ENCODE measurements at regions not wholly inside any gene's neighbourhood (a gene's known extent, or its start where the extent isn't known, plus 50 kb on each side); places are given as distances from the start of the nearest gene placed in this dataset.

DNA sequence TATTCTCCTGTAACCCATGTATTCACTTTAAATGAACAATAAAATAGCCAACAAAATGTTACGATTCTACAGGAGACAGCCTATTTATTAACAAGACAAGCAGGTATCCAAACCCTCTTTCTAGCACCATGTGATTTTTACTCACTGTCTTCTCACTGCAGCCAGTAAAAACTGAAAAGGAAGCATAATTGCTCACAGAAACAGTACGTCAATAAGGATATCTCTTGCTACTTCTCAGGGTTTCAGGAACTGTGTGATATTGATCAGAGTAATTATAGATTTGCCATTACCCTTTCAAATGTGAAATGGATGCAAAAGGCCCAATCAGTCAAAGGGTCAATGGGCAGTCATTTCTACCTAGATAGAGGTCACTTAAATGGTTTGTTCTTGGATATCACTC, 1473.8 kb upstream of the DDX18 start:
- DNase-seq = no peak

DNA sequence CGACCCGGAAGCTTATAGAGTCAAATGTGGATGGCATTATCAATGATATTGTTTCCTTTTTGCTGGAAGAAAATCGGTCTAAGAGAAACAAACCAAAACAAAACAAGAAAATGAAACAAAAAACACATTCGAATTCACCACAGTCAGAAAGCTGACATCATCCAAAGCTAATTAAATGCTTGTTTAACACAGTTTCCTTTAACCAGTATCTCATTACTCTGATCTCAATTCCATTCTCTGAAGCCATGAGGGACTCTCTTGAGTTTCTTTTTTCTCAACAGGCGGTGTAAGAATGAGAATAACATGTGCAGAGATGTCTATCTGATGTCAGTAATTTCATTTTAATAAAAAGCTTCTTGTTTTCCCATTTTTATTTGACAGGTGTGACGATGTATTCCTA, 1448.3 kb upstream of the DDX18 start:
- DNase-seq = no peak

DNA sequence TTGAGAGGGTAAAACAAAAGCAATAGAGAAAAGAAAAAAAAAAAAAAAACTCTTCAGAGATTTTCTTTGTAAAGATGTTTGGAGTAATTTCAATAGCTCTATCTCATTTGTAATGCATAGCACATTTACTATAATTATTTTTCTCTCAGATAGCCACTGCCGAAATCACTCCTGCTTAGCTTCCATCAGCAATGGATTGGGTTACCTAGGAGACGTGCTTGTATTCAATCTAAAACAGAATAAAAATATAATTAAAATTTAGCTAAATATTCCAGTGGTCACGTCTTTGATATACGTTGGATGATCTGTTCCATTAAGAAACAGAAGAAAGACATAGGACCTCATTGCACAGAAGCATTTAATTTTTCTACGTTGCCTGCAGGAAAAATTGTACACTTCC, 1435.7 kb upstream of the DDX18 start:
- no peak for DNase-seq

DNA sequence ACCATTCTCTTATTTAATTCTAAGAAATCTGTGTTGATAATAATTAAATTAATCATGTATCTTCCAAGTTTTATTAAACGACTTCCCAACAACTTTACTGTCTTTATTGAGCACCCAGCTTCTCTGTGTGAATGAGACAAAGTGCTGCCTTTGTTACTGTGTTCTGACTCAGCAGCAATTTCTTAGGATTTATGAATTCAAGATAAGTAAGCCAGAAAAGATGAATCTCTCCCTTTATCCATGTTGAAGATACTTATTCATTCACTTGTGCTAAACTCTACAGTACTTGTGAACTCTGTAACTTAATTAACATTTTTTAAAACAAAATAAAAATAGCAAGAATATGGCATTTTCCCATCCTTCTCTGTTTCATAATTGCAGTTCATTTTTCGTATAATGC, 1403.3 kb upstream of the DDX18 start:
- no peak for DNase-seq

DNA sequence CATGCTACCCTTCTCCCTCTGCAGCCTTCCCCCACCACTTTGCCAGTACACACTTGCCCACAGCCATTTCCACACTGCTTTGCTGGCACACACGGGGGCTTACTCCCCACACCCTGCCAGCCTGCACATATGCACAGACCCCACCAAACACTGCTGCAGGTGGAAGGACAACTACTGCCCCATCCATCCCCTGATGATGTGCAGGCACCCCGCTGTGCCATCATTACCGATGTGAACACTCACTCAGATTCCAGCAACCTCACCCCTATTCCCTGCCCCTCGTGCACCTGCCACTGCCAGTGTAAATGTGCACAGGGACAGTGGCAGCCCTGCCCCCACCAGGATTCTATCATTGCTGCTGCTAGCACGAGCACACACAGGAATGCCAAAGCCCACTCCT, 1400.8 kb upstream of the DDX18 start:
- DNase-seq = no peak

DNA sequence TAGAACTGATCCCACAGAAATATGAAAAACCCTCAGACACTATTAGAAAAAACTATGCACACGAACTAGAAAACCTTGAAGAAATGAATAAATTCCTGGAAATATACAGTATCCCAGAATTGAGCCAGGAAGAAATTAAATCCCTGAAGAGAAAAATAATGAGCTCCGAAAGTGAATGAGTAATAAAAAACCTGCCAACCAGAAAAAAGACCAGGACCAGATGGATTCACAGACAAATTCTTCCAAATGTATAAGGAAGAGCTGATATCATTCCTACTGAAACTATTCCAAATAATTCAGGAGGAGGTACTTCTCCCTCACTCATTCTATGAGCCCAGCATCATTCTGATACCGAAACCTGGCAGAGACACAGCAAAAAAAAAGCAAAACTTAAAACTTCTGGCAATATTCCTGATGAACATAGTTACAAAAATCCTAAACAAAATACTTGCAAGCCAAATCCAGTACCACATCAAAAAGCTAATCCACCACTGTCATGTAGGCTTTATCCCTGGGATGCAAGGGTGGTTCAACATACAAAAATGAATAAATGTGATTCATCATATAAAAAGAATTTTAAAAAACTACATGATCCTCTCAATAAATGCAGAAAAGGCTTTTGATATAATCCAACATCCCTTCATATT, 1397.6 kb upstream of the DDX18 start:
- no peak for DNase-seq

DNA sequence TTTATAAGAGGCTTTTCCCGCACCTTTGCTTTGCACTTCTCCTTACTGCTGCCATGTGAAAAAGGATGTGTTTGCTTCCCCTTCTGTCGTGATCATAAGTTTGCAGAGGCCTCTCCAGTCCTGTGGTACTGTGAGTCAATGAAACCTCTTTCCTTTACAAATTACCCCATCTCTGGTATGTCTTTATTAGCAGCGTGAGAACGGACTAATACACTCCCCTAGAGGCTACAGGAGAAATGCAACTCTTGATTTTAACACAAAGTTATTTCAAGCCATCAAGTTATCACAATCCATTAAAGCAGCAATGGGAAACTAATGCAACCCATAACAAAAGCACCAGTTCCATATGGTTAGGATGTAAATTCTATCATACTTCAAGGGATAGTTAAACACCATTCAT, 1378.8 kb upstream of the DDX18 start:
- no peak for DNase-seq

DNA sequence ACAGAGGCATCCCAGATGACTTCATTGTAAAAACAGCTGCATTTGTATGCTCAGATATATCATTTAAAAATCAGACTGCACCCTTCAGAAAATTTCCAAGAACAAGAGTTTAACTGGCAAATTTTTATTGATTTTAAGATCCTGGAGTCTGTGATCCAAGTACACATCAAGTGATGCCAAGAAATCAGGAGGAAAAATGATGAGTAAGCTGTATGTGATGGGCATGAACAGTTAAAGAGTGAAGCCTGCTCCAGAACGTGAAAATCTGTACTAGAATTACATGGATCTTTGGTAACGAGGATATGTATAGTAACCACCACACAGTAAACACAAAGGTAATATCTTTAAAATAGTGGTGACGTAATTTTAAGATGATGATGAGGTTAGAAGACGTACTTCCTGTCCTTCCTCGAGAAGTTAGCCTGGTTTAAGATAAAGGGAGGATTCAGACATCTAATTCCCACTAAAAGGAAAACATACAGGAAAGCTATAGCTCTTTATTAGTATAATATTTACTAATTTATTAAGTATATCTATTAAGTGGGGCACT, 1374.3 kb upstream of the DDX18 start:
- no peak for DNase-seq

DNA sequence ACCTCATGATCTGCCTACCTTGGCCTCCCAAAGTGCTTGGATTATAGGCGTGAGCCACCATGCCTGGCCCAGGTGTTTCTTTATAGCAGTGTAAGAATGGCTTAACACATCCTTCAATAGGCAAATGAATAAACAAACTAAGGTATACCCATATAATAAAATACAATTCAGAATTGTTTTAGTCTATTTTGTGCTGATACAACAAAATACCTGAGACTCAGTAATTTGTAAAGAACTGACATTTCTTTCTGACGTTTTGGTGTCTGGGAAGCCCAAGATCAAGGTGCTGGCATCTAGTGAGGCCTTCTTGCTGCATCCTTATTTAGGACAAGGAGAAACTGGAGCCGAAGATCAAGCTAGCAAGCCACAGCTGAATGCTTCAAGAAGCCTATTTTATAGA, 1372.1 kb upstream of the DDX18 start:
- no peak for DNase-seq

DNA sequence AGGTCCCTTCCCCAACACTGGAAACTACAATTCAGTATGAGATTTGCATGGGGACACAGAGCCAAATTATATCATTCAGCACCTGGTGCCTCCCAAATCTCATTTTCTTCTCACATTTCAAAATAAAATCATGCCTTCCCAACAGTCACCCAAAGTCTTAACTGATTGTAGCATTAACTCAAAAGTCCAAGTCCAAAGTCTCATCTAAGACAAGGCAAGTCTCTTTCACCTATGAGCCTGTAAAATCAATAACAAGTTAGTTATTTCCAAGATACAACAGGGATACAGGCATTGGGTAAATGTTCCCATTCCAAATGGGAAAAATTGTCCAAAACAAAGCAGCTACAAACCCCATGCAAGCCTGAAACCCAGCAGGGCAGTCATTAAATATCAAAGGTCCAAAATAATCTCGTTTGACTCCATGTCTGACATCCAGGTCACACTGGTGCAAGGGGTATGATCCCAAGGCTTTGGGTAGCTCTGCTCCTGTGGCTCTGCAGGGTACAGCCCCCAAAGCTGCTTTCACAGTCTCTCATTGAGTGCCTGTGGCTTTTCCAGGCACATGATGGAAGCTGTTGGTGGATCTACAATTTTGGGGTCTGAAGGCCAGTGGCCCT, 1370.1 kb upstream of the DDX18 start:
- DNase-seq = no peak

DNA sequence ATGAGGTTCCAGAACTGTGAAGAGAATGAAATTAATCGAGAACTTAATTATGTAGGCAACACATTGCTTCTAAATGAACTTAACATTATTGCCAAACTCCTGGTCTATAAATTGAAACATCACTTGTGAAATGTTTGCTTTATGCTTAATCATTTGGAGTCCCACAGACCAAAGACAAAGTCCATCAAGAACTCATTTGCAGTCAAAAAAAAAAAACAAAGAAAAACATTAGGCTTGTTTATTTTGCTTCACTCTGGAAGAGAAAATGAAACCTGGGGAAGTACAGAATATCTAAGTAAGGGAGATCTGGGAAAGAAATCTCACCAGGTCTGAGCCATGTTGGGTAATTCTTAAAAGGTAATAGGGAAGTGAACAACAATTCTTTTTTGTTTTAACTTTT, 1363.5 kb upstream of the DDX18 start:
- DNase-seq = no peak

DNA sequence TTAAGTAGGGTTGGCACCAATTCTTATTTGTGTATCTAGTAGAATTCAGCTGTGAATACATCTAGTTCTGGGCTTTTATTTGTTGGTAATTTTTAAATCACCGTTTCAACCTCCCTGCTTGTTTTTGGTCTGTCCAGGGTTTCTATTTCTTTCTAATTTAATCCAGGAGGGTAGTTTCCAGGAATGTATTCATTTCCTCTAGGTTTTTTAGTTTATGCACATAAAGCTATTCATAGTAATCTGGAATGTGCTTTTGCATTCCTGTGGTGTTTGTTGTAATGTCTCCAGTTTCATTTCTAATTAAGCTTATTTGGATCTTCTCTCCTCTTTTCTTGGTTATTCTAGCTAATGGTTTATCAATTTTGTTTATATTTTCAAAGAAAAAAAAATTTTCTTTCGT, 1361.8 kb upstream of the DDX18 start:
- no peak for DNase-seq

DNA sequence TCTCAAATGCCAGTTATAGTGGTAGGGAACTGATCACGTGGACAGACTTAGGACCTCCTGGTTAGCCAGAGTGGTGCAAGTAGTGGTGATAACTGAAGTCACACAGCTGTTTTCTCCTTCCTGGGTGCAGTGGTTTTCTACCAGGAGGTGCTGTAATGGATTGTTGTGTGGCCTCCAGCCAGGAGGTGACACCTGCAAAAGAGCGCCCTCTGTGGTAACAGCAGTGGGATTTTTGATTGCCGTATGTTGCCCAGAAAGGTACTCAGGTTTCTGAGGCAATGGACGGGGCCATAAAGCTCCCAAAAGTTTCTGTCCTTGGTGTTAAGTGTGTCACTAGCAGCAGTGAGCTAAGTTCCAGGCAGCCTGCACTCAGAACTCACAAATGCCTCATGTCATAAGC, 1358.1 kb upstream of the DDX18 start:
- no peak for DNase-seq

DNA sequence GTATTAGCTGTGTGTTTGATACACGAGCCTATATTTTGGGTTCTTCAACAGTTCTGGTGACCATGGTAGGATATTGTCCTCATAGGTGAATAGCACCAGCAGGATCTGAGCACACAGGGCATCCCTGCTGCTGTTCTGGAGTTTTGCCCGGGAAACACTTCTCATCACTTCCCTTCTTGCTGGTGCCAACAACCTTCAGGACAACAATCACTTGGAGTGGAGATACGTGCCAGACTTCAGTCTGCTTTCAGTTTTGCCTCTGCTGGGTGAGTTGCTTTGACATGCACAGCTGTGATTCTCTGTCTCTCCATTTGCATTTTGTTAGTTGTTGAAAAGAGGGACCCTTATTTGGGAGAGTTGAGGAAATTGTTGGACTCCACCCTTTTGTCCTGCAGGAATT, 1347.2 kb upstream of the DDX18 start:
- DNase-seq = no peak

DNA sequence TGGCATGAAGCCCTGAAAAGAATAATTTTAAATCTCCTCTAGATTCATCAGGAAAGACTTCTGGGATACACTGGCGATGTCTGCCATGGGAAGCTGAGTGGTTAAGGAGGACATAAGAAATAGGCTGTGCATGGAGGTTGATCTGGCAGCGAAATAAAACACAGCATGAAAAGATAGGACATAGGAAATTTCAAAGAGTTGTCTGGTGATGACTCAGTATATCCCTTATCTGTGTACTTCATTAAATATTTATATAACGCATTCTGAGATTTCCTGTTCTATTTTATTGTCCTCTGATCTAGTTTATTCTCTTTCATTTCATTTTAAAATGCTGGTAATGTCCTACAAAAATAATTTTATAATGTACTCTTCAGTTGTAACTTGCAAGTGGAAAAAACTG, 1337.3 kb upstream of the DDX18 start:
- DNase-seq = no peak

DNA sequence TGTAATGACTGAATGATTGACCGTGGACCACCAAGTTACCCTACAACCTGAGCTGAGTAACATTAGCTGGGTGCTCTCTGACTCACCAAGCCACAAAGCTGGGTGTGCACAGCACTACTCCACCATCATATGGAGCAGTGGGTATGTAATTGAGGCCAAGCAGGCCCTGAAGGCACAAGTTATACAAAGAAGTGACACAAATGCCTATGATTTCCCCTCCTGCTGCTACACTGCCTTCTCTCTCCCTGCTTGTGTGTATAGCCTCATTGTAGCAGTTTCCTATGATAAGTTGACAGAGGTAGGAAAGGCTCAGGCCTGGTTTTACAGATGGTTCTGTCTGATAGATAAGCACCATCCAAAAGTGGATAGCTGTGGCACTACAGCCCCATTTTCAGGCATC, 1327.2 kb upstream of the DDX18 start:
- no peak for DNase-seq

DNA sequence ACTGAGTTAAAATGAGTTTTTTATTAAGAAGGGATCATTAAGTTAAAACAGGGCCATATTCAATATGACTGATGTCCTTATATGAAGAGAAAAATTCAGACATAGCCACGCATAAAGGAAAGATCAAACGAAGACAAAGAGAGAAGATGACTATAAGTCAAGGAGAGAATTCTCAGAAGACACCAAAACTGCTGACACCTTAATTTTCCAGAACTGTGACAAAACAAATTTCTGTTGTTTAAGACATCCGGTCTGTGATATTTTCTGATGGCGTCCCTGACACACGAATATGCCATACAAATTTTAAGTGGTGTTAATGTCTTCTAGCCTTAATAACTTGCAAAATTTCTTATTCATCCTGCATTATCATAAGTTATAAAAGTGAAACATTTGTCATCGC, 1325.2 kb upstream of the DDX18 start:
- no peak for DNase-seq

DNA sequence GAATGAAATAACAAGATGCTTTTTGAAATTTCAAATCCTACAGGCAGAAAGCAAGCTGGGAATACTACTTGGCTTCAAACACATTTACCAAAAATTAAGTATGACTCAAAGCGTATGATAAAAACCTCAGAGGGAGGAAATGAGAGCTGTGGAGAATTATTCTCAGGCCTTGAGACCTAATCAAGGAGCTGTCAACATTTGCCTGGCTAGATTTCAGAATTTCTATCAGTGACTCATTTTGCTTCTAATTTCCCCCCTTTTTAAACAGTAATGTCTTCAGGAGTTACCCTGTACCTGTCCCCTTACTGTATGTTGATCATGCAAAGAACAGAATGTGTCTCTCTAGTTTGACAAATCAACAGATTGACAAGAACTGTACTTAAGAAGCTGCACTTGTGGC, 1324.5 kb upstream of the DDX18 start:
- no peak for DNase-seq

DNA sequence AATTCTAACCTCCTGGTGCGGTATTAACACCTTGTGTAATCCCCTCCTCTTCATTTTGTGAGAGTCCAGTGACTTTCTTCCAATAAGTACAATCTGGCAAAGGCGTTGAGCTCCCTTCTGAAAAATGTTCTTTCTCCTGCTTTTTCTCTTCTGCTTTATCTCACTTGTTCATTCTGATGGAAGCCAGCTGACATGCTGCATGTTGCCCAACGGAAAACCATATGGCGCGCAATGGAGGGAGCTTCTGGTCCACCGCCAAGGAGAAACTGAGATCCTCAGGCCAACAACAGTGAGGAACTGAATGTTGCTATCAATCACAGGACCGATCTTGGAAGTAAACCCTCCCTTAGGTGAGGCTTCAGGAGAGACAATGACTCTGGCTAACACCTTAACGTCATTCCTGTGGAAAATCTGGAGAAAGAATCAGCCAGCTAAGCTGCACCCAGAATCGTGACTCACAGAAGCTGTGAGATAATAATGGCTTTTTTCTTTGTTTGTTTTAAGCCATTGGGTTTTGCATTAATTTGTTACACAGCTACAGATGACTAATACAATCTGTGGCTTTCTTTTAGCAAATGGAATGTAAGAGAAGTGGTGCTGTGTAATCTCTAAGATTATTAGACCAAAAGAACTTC, 1323.9 kb upstream of the DDX18 start:
- no peak for DNase-seq

DNA sequence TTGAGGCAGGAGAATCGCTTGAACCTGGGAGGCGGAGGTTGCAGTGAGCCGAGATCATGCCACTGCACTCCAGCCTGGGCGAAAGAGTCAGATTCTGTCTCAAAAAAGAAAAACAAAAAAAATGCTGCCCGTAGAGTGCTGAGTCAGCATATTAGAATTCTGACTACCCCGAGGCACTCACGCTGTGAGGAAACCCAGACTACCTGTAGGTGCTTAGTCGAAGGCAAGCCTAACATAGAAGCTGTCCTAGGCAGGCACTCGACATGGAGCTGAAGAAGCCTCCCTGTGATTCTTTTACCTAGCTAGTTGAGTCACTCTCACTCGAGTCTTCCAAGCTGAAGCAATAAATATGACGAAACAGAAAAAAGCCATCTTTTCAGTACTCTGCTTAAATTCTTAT, 1323.2 kb upstream of the DDX18 start:
- no peak for DNase-seq

DNA sequence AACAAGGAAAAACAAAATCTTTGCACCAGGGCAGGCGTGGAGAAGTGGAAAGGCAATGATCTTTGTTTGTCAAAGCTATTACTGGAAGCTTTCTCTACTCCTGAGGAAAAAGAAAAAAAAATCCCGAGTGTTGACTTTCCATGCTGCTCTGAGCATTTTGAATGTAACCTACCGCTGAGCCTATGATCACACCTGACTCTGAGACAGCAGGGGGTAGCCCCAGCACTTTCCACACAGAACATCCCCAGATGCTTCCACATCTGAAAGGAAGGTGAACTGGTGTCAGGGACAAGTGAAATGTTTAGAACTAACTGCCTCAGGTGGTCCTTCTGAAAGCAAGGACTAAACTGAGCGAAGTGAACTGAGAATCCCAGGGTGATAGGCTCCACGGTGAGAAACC, 1315.1 kb upstream of the DDX18 start:
- no peak for DNase-seq

DNA sequence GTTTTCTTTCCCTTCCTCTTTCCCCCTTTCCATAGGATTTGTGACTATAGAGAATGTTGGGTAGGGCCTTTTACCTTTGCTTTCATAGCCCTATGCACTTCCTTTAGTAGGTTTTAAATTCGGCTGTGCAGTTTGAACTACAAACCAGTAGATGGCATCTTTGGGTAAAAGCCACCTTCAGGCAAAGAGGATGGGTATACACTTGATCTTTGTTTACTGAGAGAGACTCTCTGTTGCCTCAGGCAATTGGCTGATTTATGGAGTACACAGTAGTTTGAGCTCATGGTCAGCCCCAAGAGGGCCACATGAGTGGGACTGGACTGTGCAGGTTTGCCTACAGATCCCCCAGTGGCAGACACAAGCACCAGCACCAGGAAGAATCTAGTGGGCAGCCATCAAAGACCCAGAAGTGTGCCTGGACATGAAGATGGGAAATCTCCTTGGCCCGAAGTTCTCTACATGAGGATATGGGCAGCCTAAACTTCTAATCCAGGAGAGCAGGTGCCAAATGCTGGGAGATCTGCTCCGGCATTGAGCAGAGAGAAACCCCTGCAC, 1304.3 kb upstream of the DDX18 start:
- peak; percentile 15 for DNase-seq

DNA sequence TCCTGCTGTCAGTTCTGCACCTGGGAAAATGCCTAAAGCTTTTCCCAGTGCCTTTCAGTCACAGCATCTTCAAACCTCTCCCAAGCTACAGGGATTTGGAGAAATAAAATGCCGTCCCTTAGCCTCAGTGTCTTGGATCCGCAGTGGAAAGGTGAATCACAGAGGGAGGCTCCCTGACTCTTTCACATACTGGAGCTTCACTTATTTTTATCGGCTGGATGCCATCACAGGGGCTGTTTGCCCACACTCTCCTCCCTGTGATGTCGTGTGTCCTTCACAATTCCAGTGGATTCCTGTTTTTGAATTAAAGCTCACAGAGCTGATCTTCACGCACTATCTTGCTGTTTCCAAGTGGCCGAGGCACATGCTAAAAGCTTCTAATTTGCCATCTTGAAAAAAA, 1303.1 kb upstream of the DDX18 start:
- no peak for DNase-seq

DNA sequence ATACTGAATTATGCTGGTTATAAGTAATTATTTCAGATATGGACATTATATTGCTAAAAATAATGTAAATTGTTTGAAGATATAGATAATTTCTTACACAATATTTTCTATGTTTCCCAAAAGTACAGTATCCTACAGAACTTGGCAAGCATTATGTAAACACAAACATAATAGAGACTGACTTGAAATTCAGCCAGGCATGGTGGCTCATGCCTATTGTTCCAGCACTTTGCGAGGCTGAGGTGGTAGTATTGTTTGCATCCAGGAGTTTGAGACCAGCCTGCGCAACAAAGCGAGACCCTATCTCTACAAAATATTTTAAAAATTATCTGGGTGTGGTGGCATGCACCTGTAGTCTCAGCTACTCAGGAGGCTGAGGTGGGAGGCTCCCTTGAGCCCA, 1300.5 kb upstream of the DDX18 start:
- DNase-seq = no peak
